ENCODE measurements at regions not wholly inside any gene's neighbourhood (a gene's known extent, or its start where the extent isn't known, plus 50 kb on each side); places are given as distances from the start of the nearest gene placed in this dataset.

DNA sequence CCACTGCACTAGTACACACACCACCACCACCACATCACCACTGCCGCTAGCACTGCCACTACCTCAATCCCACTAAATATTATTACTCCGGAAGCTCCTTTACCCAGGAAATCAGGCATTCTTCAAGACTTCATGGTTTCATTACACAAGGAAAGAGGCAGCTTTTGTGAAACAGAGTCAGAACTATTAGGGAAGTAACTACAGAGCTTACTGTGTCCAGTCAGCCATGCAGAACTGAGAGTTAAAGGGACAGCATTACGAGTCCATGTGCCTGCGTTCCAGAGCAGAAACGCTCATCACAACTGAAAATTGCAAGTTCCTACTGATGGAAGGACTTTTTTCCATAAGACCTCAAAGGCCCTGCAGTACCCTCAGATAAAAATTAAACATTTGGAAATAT is 103.2 kb upstream of the FRG1 start:
- H3K9me3 ChIP-seq (ENCODE audit: control insufficient read depth, insufficient read depth, low read depth, low read length): no peaks in the 10 kb centered on the region
- no peak overlapping the region for H3K27ac ChIP-seq (ENCODE audit: insufficient read depth, low read length)
- H3K27me3 ChIP-seq (ENCODE audit: control insufficient read depth, insufficient read depth, low read length): no peaks in the 10 kb centered on the region
- DNase-seq (ENCODE audit: low read depth in 2 of 2): no peak
- H3K4me3 ChIP-seq (replicated peaks in 1 of 4; ENCODE audit: control extremely low read depth in 1 of 4, insufficient read depth in 1 of 4, low read depth in 3 of 4, low read length in 4 of 4): no peak overlapping the region
- no peaks in the 10 kb centered on the region for H3K4me1 ChIP-seq (ENCODE audit: control insufficient read depth, extremely low read depth, insufficient read depth, low read length)
- no peaks in the 10 kb centered on the region for H3K36me3 ChIP-seq (ENCODE audit: control insufficient read depth, insufficient read depth, low read length)
- H3K4me2 ChIP-seq (ENCODE audit: extremely low read depth, insufficient read depth, low read length): no peak overlapping the region
- no peak overlapping the region for H2AFZ ChIP-seq (ENCODE audit: low read length)
- TF ChIP-seq, protein P1, sequence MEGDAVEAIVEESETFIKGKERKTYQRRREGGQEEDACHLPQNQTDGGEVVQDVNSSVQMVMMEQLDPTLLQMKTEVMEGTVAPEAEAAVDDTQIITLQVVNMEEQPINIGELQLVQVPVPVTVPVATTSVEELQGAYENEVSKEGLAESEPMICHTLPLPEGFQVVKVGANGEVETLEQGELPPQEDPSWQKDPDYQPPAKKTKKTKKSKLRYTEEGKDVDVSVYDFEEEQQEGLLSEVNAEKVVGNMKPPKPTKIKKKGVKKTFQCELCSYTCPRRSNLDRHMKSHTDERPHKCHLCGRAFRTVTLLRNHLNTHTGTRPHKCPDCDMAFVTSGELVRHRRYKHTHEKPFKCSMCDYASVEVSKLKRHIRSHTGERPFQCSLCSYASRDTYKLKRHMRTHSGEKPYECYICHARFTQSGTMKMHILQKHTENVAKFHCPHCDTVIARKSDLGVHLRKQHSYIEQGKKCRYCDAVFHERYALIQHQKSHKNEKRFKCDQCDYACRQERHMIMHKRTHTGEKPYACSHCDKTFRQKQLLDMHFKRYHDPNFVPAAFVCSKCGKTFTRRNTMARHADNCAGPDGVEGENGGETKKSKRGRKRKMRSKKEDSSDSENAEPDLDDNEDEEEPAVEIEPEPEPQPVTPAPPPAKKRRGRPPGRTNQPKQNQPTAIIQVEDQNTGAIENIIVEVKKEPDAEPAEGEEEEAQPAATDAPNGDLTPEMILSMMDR (conservative IDR thresholded peaks at IDR 0.05 in 1 of 2, IDR thresholded peaks at IDR 0.05 in 1 of 2; ENCODE audit: low read depth in 1 of 2, low read length in 2 of 2): no peak
- TF ChIP-seq EZH2 (IDR thresholded peaks at IDR 0.05; ENCODE audit: low read length, missing control alignments): no peak
- no peak overlapping the region for H3K9ac ChIP-seq (ENCODE audit: insufficient read depth, low read length)
- H4K20me1 ChIP-seq (ENCODE audit: control insufficient read depth, extremely low read depth, insufficient read depth, low read length): no peaks in the 10 kb centered on the region
- no peaks in the 10 kb centered on the region for H3K79me2 ChIP-seq (ENCODE audit: control insufficient read depth, insufficient read depth, low read length)

DNA sequence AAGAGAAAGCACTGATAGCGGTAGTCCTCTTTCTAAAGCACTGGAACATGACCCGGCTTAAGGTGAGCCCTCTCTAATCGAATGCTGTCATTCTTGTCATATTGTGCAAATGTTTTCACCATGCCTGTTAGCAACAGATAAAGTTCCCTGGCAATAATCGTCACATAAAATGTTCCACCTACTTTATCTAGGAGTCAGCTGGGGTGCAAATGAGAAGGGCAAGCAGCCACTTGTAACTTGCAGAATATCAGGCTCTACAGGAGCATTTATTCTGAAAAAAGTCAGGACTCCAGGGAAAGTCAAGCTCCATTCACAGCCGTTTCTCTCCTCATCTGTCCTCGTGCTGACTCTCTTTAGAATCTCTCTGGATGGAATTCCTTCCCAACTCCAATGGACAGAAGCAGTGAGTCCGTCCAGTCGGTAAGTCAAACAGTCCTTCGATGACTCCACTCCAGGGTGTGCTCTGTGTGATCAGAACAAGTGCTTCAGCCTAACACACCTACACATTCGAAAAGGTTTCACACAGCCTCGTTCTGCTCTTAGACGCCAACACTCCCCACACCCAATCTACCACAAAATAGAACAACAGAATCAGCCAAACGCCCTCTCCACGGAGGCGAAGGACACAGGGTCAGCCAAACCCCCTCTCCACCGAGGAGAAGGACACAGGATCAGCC is 101.7 kb upstream of the FRG1 start:
- Histone ChIP-seq H3K27me3 (ENCODE audit: control insufficient read depth, insufficient read depth, low read length) (no peaks in the 10 kb centered on the region), H3K4me2 (ENCODE audit: extremely low read depth, insufficient read depth, low read length) (no peak overlapping the region), H3K4me3 (replicated peaks in 1 of 4; ENCODE audit: control extremely low read depth in 1 of 4, insufficient read depth in 1 of 4, low read depth in 3 of 4, low read length in 4 of 4) (no peak overlapping the region), H3K27ac (ENCODE audit: insufficient read depth, low read length) (no peak overlapping the region), H3K36me3 (ENCODE audit: control insufficient read depth, insufficient read depth, low read length) (no peaks in the 10 kb centered on the region), H4K20me1 (ENCODE audit: control insufficient read depth, extremely low read depth, insufficient read depth, low read length) (no peaks in the 10 kb centered on the region), H3K9me3 (ENCODE audit: control insufficient read depth, insufficient read depth, low read depth, low read length) (no peaks in the 10 kb centered on the region), H3K79me2 (ENCODE audit: control insufficient read depth, insufficient read depth, low read length) (no peaks in the 10 kb centered on the region), H3K9ac (ENCODE audit: insufficient read depth, low read length) (no peak overlapping the region), H3K4me1 (ENCODE audit: control insufficient read depth, extremely low read depth, insufficient read depth, low read length) (no peaks in the 10 kb centered on the region), H2AFZ (ENCODE audit: low read length) (no peak overlapping the region)
- TF ChIP-seq EZH2 (IDR thresholded peaks at IDR 0.05; ENCODE audit: low read length, missing control alignments): no peak
- TF ChIP-seq, protein P1 (conservative IDR thresholded peaks at IDR 0.05 in 1 of 2, IDR thresholded peaks at IDR 0.05 in 1 of 2; ENCODE audit: low read depth in 1 of 2, low read length in 2 of 2): no peak
- DNase-seq (ENCODE audit: low read depth in 2 of 2): no peak

DNA sequence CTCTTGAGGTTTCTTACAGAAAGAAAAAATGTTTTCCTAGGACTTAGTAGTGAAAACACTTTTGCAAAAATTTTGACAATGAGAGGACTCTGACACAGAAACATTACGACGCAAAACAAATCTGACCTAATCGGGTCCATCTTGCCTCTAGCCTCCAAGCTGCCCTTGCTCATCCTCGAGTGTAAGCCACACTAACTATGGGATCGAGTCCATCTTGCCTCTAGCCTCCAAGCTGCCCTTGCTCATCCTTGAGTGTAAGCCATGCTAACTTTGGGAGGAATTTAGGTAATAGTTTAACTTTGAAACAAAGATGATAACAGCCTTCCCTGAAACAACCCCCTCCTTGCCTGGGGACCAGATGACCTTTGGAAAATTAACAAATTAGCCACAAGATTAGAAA is 100.3 kb upstream of the FRG1 start:
- Histone ChIP-seq H4K20me1 (ENCODE audit: control insufficient read depth, extremely low read depth, insufficient read depth, low read length) (no peaks in the 10 kb centered on the region), H3K9me3 (ENCODE audit: control insufficient read depth, insufficient read depth, low read depth, low read length) (no peaks in the 10 kb centered on the region), H3K27me3 (ENCODE audit: control insufficient read depth, insufficient read depth, low read length) (no peaks in the 10 kb centered on the region), H3K4me1 (ENCODE audit: control insufficient read depth, extremely low read depth, insufficient read depth, low read length) (no peaks in the 10 kb centered on the region), H3K79me2 (ENCODE audit: control insufficient read depth, insufficient read depth, low read length) (no peaks in the 10 kb centered on the region), H3K9ac (ENCODE audit: insufficient read depth, low read length) (no peak overlapping the region), H3K27ac (ENCODE audit: insufficient read depth, low read length) (no peak overlapping the region), H3K4me2 (ENCODE audit: extremely low read depth, insufficient read depth, low read length) (no peak overlapping the region), H3K4me3 (replicated peaks in 1 of 4; ENCODE audit: control extremely low read depth in 1 of 4, insufficient read depth in 1 of 4, low read depth in 3 of 4, low read length in 4 of 4) (no peak overlapping the region), H3K36me3 (ENCODE audit: control insufficient read depth, insufficient read depth, low read length) (no peaks in the 10 kb centered on the region), H2AFZ (ENCODE audit: low read length) (no peak overlapping the region)
- TF ChIP-seq EZH2 (IDR thresholded peaks at IDR 0.05; ENCODE audit: low read length, missing control alignments): no peak
- TF ChIP-seq, protein P1 (conservative IDR thresholded peaks at IDR 0.05 in 1 of 2, IDR thresholded peaks at IDR 0.05 in 1 of 2; ENCODE audit: low read depth in 1 of 2, low read length in 2 of 2): no peak
- no peak for DNase-seq (ENCODE audit: low read depth in 2 of 2)

All from fibroblast of lung (primary cell).